ENCODE measurements at regions not wholly inside any gene's neighbourhood (a gene's known extent, or its start where the extent isn't known, plus 50 kb on each side); places are given as distances from the start of the nearest gene placed in this dataset.
"Not testable (repeated sequence)": the region's sequence is repeated elsewhere in the genome, so short reads cannot be mapped to it uniquely, and the experiment has no call there.

GRCh38 chr7:119908948-119909347 is 364.0 kb upstream of the KCND2 start:
- DNase-seq (no peak), ATAC-seq (no peak)
- intact Hi-C loops (cut with micrococcal nuclease): no loop called here

DNA sequence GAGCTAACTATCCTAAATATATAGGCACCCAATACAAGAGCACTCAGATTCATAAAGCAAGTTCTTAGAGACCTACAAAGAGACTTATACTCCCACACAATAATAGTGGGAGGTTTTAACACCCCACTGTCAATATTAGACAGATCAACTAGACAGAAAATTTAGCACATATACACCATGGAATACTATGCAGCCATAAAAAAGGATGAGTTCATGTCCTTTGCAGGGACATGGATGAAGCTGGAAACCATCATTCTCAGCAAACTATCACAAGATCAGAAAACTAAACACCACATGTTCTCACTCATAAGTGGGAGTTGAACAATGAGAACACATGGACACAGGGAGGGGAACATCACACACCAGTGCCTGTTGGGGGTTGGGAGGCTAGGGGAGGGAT is 358.9 kb upstream of the KCND2 start:
- DNase-seq; intact Hi-C loops (cut with micrococcal nuclease): not testable (repeated sequence)

DNA sequence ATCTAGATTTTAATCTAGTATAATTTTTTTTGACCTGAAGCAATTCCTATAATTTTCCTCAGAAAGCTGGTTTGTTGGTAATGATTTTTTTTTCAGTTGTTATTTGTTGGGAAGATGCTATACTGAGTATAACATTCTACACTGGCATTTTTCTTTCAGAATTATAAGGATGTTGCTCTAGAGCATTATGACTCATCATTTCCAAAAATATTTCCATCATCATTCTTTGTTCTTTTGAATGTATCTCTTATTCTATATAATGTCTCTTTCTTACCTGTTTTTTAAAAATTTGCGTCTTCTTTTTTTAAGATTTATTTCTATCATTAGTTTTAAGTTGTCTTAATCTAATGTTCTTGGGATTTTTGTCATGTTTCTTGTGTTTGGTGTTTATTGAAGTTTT is 356.5 kb upstream of the KCND2 start:
- no peak for DNase-seq
- no peak for ATAC-seq
- intact Hi-C loops (cut with micrococcal nuclease): no loop called here

More for the DNA sequence above, 358.9 kb upstream of the KCND2 start:
- ATAC-seq: not testable (repeated sequence)

DNA sequence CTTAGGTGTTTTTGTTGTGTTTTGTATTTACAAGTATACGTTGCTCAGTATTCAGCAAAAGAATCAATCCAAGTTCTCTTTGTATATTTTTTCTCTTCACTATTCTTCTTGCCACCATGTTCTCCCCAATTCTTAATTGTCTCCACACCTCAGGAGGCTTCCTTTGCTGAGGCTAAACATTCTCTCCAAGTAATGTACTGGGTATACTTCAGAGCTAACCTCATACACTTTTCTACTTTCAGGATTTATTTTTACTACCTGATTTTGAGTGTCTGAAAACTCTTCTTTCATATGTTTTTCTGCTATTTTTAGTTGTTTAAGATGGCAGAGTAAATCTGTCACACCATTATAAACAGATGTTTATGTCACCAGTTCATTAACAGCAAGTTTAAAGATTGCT is 354.8 kb upstream of the KCND2 start:
- ATAC-seq (no peak), DNase-seq (no peak)
- intact Hi-C loops (cut with micrococcal nuclease): no loop called here

DNA sequence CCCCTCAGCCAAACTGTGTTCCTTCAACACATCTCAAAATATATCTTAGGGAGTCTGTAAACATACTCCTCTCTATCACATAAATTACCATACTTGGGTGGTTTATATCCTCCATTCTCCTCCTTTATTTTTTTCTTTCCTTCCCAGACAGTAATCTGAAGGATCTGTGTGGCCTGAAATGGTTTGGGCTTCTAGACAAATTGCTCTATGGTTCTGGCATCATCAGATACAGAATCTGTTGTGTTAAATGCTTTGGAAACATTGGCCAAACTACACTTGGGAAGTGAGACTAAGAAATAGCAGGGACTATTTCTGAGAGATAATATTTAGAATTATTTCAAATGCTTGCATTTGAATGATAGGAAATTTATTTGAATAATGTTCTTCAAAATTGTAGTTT is 353.0 kb upstream of the KCND2 start:
- ATAC-seq: no peak
- intact Hi-C loops (cut with micrococcal nuclease): no loop called here
- DNase-seq: no peak

DNA sequence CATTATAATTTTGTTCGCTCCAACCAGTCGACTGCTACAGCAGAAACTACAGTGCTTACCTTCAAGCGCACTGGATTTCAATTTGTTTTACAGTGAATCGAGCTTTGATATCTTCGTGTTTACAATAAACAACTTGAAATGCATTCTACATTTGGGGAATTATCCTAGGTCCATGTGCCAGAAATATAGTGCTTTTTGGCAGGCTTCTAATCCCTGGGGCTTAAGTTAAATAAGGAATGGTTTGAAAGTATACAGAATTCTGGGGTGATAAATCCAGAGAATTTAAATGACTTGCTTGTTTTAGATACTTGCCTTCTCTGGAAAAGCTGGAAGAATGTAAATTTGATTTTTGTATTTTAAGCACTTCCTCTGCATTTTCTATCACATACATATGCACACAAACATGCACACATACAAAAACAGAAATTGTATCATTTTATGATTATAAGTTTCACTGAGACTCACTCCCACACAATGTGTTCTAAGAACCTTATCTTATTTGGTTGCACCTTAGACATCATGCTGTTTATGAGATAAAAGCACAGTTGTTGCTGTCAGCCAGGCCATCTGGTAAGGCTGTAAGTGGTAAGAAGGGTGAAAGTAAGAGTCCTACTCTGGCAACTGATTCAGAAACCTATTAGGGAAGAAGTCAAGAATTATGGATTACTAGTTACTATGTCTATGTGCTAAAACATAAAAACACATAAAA is 347.2 kb upstream of the KCND2 start:
- DNase-seq (no peak), ATAC-seq (no peak)
- intact Hi-C loops (cut with micrococcal nuclease): no loop called here

- ATAC-seq (no peak), DNase-seq (no peak)
- intact Hi-C loops (cut with micrococcal nuclease): loop anchor here (10.0 kb wide), 1 partner anchor 625 kb away; no protein-coding TSS in a partner anchor
These were observed 343.1 kb upstream of the KCND2 start for GRCh38 chr7:119929891-119930290.

GRCh38 chr7:119931230-119931824 is 341.6 kb upstream of the KCND2 start:
- DNase-seq: no peak
- no peak for ATAC-seq
- intact Hi-C loops (cut with micrococcal nuclease): loop anchor here (10.0 kb wide), 1 partner anchor 623 kb away; no protein-coding TSS in a partner anchor

GRCh38 chr7:119935418-119936025 is 337.5 kb upstream of the KCND2 start:
- no peak for DNase-seq
- intact Hi-C loops (cut with micrococcal nuclease): loop anchor here (10.0 kb wide), 1 partner anchor 619 kb away; no protein-coding TSS in a partner anchor
- no peak for ATAC-seq

DNA sequence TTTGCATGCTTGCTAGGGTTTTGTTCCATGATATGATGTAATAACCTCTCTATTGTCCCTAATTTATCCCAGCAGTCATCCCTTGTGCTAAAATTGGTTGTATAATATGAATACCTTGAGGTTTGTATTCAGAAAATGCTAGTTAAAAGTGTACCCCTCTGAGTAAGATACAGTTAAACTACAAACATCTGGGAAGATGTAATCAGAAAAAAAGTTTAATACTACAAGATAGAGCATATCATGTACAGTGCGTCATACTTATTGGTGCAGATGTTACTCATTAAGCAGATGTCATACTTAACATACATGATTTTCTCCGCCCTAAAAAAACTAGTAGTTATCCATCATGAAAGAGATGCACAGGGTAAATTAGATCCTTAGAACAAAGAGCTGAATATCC is 336.1 kb upstream of the KCND2 start:
- ATAC-seq (no peak), DNase-seq (no peak)
- intact Hi-C loops (cut with micrococcal nuclease): loop anchor here (10.0 kb wide), 1 partner anchor 618 kb away; no protein-coding TSS in a partner anchor

- DNase-seq (no peak), ATAC-seq (no peak)
These were observed 335.2 kb upstream of the KCND2 start for GRCh38 chr7:119937745-119938144.

GRCh38 chr7:119943942-119944600 is 328.9 kb upstream of the KCND2 start:
- intact Hi-C loops (cut with micrococcal nuclease): no loop called here
- no peak for DNase-seq
- no peak for ATAC-seq

More at GRCh38 chr7:119937745-119938144, 335.2 kb upstream of the KCND2 start:
- intact Hi-C loops (cut with micrococcal nuclease): loop anchor here (10.0 kb wide), 1 partner anchor 617 kb away; no protein-coding TSS in a partner anchor

DNA sequence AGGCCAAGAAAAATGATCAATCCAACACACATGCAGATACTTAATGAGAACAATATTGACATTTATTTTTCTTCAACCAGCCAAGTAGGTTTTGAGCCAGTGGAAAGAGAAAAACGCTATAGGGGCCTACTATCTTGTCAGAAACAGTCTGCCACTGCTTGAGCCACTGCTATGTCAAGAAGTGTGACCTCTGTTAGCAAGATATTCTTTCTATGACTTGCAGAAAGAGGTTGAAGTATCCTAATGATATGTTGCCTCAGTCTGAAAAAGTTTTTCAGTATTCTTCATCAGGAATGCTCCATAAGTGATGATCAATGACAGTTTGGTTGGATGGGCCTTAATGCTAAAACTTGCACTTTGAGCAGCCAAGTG is 328.4 kb upstream of the KCND2 start:
- intact Hi-C loops (cut with micrococcal nuclease): no loop called here
- ATAC-seq (no peak), DNase-seq (no peak)

DNA sequence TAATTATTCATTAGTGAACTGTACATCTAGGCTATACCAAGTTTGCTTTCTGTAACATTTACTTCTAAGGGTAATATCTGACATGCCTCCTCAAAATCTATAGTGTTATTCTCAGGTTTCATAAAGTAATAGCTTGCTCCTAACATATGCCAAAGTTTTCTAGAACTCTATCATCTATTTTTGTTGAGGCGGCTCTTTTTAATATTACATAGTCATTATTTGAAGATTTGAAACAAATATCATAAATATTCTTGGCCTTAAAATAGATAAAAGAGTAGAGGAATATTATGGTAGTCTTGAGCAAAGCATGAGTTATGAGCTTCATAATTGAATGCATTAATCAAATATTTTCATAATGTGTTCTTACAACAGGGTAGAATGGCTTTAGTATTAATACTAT is 327.2 kb upstream of the KCND2 start:
- ATAC-seq: no peak
- DNase-seq: no peak
- intact Hi-C loops (cut with micrococcal nuclease): no loop called here

- DNase-seq: no peak
- ATAC-seq: no peak
- intact Hi-C loops (cut with micrococcal nuclease): no loop called here
These were observed 323.9 kb upstream of the KCND2 start for GRCh38 chr7:119949053-119949452.

GRCh38 chr7:119950390-119951041 is 322.5 kb upstream of the KCND2 start:
- ATAC-seq; intact Hi-C loops (cut with micrococcal nuclease); DNase-seq: not testable (repeated sequence)

GRCh38 chr7:119951614-119952013 is 321.4 kb upstream of the KCND2 start:
- intact Hi-C loops (cut with micrococcal nuclease); DNase-seq; ATAC-seq: not testable (repeated sequence)

- DNase-seq (no peak), ATAC-seq (no peak)
- intact Hi-C loops (cut with micrococcal nuclease): no loop called here
These were observed 315.6 kb upstream of the KCND2 start for GRCh38 chr7:119957335-119957734.

DNA sequence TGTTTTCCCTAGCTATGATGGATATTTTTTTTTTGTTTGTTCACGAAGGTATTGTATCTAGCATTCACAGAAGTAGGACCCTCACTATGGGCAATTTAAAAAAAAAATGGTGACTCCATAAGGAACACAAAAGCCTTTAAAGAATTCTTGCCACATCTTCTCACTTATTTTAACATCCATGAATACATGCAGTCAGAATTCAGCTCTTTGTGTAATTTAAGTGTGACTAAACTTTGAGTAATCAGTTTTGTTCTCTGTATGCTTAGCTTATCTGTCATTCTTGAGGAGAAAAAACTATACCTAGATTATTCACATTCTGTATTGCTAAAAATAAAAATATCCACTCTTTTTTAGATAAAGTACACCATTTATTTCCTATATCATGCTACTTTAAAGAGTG is 313.2 kb upstream of the KCND2 start:
- ATAC-seq (no peak), DNase-seq (no peak)
- intact Hi-C loops (cut with micrococcal nuclease): no loop called here

Data from left ventricle myocardium superior (tissue), 1 donor.